Osteoblast (primary cell): ENCODE measurements at regions not wholly inside any gene's neighbourhood (a gene's known extent, or its start where the extent isn't known, plus 50 kb on each side); places are given as distances from the start of the nearest gene placed in this dataset.
"Not testable (repeated sequence)": the region's sequence is repeated elsewhere in the genome, so short reads cannot be mapped to it uniquely, and the experiment has no call there.

Experiments
- DNase-seq: peaks from one replicate; pipeline ENCODE4 v3.0.0; 2011; ENCODE audit warnings: low spot score, mixed read lengths; ENCODE audit not compliant: insufficient read length; ENCODE audit errors: missing footprints
- H2AFZ ChIP-seq: 2 replicates; pipeline ENCODE4 v1.6.0; 2011; ENCODE audit warnings: mild to moderate bottlenecking, low read length
- H3K27ac ChIP-seq: 2 replicates; pipeline ENCODE4 v1.5.1; 2011; ENCODE audit warnings: mild to moderate bottlenecking, low read depth, low read length, moderate library complexity
- H3K27me3 ChIP-seq: 2 replicates; pipeline ENCODE4 v1.6.0; 2012; ENCODE audit warnings: mild to moderate bottlenecking, control low read depth, inconsistent platforms, low read length, moderate library complexity; ENCODE audit not compliant: insufficient read depth
- H3K36me3 ChIP-seq: 2 replicates; pipeline ENCODE4 v1.5.1; 2011; ENCODE audit warnings: mild to moderate bottlenecking, low read length, control low read depth, moderate library complexity; ENCODE audit not compliant: insufficient read depth
- H3K4me1 ChIP-seq: 2 replicates; pipeline ENCODE4 v1.5.1; 2011; ENCODE audit warnings: mild to moderate bottlenecking, low read length, control low read depth, moderate library complexity; ENCODE audit not compliant: insufficient read depth
- H3K4me2 ChIP-seq: 2 replicates; pipeline ENCODE4 v1.6.0; 2011; ENCODE audit warnings: mild to moderate bottlenecking, low read length; ENCODE audit not compliant: insufficient read depth
- H3K4me3 ChIP-seq: fragments of 200-600 bp; sonication (generic); 3 replicates; pipeline ENCODE4 v1.5.1; 2012; ENCODE audit warnings: mild to moderate bottlenecking, low read length, inconsistent platforms; ENCODE audit not compliant: insufficient read depth
- H3K79me2 ChIP-seq: 2 replicates; pipeline ENCODE4 v1.6.0; 2012; ENCODE audit warnings: mild to moderate bottlenecking, low read length, control low read depth, inconsistent platforms; ENCODE audit not compliant: insufficient read depth
- H3K9me3 ChIP-seq: 2 replicates; pipeline ENCODE4 v1.5.1; 2011; ENCODE audit warnings: low read depth, low read length, control low read depth
- H4K20me1 ChIP-seq: 2 replicates; pipeline ENCODE4 v1.6.0; 2012; ENCODE audit warnings: mild to moderate bottlenecking, low read length, control low read depth; ENCODE audit not compliant: insufficient read depth
- TF ChIP-seq, protein P1 (sequence below): IDR thresholded peaks from 2 replicates; pipeline ENCODE4 v1.5.1; 2011; ENCODE audit warnings: mild to moderate bottlenecking, low read depth, low read length, moderate library complexity; ENCODE audit errors: extremely low read depth

DNA sequence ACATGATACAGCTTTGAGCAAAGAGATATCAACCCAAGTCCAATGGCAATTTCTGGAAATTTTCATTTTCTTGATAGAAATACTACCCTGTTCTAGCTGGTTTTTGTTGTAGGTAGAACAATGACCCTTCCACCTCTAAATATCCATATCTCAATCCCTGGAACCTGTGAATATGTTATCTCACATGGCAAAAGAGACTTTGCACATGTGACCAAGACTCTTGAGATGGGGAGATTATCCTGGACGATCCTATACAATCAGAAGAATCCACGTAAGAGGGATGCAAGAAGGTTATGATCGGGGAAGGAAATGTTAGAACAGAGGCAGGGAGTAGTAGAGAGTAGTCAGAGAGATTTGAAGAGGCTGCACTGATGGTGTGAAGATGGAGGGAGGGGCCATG is 124.9 kb downstream of the CCDC71L start:
- no peak for DNase-seq
- no peaks in the 10 kb centered on the region for H3K9me3 ChIP-seq
- TF ChIP-seq, protein P1, sequence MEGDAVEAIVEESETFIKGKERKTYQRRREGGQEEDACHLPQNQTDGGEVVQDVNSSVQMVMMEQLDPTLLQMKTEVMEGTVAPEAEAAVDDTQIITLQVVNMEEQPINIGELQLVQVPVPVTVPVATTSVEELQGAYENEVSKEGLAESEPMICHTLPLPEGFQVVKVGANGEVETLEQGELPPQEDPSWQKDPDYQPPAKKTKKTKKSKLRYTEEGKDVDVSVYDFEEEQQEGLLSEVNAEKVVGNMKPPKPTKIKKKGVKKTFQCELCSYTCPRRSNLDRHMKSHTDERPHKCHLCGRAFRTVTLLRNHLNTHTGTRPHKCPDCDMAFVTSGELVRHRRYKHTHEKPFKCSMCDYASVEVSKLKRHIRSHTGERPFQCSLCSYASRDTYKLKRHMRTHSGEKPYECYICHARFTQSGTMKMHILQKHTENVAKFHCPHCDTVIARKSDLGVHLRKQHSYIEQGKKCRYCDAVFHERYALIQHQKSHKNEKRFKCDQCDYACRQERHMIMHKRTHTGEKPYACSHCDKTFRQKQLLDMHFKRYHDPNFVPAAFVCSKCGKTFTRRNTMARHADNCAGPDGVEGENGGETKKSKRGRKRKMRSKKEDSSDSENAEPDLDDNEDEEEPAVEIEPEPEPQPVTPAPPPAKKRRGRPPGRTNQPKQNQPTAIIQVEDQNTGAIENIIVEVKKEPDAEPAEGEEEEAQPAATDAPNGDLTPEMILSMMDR = no peak
- H3K4me1 ChIP-seq = peaks cover 5% of the 10 kb centered on the region
- H3K27ac ChIP-seq = no peak overlapping the region
- no peaks in the 10 kb centered on the region for H3K79me2 ChIP-seq
- no peaks in the 10 kb centered on the region for H4K20me1 ChIP-seq
- H3K27me3 ChIP-seq = no peaks in the 10 kb centered on the region
- no peak overlapping the region for H2AFZ ChIP-seq
- H3K36me3 ChIP-seq = no peaks in the 10 kb centered on the region
- no peak overlapping the region for H3K4me2 ChIP-seq
- no peak overlapping the region for H3K4me3 ChIP-seq

DNA sequence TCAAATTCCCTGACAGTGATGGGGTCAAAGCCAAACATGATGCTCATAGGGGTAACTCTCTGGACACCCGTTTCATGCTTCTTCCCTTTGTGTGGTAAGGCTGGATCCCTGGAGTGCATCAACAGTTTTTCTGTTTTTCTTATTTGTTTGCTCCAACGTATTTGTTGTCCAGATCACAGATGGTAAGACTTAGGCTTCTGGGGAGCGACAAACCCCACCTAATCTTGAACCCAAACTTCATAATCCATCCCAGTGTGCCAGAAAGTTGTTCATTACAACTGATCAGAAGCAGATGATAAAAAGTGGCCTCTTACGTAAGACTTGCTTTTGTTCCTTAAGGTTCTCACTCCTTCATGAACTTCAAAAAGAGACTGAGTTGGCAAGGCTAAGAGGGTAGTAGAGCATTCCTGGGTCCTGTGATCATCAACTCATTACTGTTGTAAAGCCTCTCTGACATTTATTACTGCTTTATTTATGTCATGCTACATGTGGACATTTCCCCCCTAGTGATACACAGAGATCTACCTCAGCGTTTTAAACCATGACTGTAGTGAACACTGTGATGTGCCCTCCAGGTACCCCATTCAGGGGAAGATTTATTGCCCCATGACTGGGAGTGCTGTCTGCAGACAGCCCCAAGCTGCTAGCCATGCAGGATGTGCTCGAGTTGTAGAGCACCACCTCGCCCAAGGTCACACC is 125.6 kb downstream of the CCDC71L start:
- no peaks in the 10 kb centered on the region for H3K79me2 ChIP-seq
- H3K27ac ChIP-seq = no peak overlapping the region
- DNase-seq = no peak
- no peaks in the 10 kb centered on the region for H4K20me1 ChIP-seq
- H3K9me3 ChIP-seq = no peaks in the 10 kb centered on the region
- no peaks in the 10 kb centered on the region for H3K36me3 ChIP-seq
- no peak overlapping the region for H3K4me2 ChIP-seq
- TF ChIP-seq, protein P1 = no peak
- H3K4me1 ChIP-seq = peaks cover 5% of the 10 kb centered on the region
- no peaks in the 10 kb centered on the region for H3K27me3 ChIP-seq
- no peak overlapping the region for H3K4me3 ChIP-seq
- H2AFZ ChIP-seq = peak overlapping the region; percentile 38

DNA sequence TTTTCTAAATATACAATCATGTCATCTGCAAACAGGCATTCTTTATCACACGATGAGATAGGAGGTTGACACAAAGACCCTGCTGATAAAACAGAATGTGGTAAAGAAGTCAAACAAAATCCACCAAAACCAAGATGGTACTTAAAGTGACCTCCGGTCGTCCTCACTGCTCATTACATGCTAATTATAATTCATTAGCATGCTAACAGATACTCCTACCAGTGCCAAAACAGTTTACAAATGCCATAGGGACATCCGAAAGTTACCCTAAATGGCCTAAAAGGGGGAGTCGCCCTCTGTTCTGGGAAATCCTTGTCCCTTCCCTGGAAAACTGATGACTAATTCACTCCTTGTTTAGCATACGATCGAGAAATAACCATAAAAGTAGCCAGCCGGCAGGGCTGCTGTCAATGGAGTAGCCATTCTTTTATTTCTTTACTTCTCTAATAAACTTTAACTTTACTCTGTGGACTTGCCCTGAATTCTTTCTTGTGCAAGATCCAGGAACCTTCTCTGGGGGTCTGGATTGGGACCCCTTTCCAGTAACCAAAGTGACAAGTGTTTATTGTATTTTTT is 126.6 kb downstream of the CCDC71L start:
- no peak overlapping the region for H3K27ac ChIP-seq
- TF ChIP-seq, protein P1 = no peak
- H3K79me2 ChIP-seq = no peaks in the 10 kb centered on the region
- H3K27me3 ChIP-seq = no peaks in the 10 kb centered on the region
- DNase-seq = no peak
- no peaks in the 10 kb centered on the region for H3K9me3 ChIP-seq
- no peak overlapping the region for H2AFZ ChIP-seq
- H4K20me1 ChIP-seq = no peaks in the 10 kb centered on the region
- no peak overlapping the region for H3K4me3 ChIP-seq
- no peak overlapping the region for H3K4me2 ChIP-seq
- H3K36me3 ChIP-seq = no peaks in the 10 kb centered on the region
- H3K4me1 ChIP-seq = peaks cover 5% of the 10 kb centered on the region

DNA sequence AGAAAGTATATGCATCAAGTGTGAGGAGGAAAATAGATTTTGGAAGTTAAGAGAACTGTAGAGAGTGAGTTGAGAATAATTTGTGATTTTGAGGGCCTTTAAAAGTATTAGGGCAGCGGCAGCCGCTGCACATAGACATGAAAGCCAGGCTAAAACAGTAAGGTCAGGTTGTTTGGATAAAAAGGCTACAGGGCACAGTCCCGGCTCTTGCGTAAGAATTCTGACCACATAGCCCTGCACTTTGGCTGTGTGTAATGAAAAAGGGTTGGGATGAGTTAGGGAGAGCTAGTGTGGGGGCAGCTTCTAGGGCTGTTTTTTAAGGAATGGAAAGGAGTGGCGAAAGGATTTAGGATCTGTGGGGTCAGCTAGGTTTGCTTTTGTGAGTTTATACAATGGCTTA is 130.8 kb downstream of the CCDC71L start:
- not testable (repeated sequence) for DNase-seq, H3K4me1 ChIP-seq, H3K27ac ChIP-seq, H4K20me1 ChIP-seq, H3K27me3 ChIP-seq, H3K36me3 ChIP-seq, H3K4me2 ChIP-seq, H3K9me3 ChIP-seq, H3K79me2 ChIP-seq, H3K4me3 ChIP-seq
- peak overlapping the region; percentile 22 for H2AFZ ChIP-seq

DNA sequence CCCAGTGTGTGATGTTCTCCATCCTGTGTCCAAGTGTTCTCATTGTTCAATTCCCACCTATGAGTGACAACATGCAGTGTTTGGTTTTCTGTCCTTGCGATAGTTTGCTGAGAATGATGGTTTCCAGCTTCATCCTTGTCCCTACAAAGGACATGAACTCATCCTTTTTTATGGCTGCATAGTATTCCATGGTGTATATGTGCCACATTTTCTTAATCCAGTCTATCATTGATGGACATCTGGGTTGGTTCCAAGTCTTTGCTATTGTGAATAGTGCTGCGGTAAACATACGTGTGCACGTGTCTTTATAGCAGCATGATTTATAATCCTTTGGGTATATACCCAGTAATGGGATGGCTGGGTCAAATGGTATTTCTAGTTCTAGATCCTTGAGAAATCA is 134.3 kb downstream of the CCDC71L start:
- H3K27ac ChIP-seq, H4K20me1 ChIP-seq, H3K27me3 ChIP-seq, DNase-seq, H3K4me2 ChIP-seq, H3K4me3 ChIP-seq, H2AFZ ChIP-seq, H3K4me1 ChIP-seq, H3K9me3 ChIP-seq, H3K36me3 ChIP-seq, H3K79me2 ChIP-seq: not testable (repeated sequence)
